Stimulated activated CD8-positive, alpha-beta memory T cell treated with anti-CD3 and anti-CD28 coated beads, Interleukin-2, amount 100 ng/mL, for 48 hours (primary cell): ENCODE measurements at regions not wholly inside any gene's neighbourhood (a gene's known extent, or its start where the extent isn't known, plus 50 kb on each side); places are given as distances from the start of the nearest gene placed in this dataset.

Source experiments
- DNase-seq, 2 donors: peaks; one replicate each; pipeline ENCODE4 v3.0.0-alpha.2; 2020; ENCODE audit warnings: low read depth in 2 of 2

DNA sequence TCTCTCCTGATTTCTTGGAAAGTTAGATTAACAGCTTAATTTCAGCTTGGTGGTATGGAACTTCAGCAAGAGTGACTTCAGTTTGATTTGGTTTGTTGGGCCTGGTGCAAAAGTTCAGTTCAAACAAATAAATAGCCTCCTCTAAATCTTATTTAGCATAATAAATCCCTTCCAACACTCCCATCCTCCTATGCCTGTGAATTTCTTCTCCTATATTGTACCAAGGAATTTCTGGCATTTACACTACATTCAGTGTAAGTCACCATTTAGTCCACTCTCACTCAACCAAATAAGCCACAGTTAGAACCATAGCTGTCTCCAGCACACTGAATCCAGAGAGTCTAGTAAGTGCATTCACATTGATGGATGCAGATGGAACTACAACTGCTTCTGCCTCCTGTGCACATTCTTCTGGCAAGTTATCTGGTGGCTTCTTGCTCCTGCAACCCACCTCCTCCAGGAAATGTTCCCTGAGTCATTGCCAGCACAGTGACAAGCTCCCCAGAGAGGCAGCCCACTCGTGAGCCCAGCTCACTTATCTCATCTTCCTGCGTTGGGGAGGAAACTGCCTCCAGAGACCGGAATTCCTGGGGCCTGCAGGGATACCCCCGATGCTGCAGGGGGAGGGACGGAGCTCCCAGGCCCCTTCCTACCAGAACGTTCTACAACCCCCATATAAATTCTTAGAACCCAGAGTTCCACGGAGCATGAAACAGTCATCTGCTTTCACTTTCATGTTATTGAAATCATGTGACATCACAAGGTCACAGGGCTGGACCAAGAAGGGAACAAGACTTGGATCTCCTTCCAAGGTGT, 318.3 kb downstream of the PHKB start:
- peak in 1 of 2 donors; percentile 11 for DNase-seq

DNA sequence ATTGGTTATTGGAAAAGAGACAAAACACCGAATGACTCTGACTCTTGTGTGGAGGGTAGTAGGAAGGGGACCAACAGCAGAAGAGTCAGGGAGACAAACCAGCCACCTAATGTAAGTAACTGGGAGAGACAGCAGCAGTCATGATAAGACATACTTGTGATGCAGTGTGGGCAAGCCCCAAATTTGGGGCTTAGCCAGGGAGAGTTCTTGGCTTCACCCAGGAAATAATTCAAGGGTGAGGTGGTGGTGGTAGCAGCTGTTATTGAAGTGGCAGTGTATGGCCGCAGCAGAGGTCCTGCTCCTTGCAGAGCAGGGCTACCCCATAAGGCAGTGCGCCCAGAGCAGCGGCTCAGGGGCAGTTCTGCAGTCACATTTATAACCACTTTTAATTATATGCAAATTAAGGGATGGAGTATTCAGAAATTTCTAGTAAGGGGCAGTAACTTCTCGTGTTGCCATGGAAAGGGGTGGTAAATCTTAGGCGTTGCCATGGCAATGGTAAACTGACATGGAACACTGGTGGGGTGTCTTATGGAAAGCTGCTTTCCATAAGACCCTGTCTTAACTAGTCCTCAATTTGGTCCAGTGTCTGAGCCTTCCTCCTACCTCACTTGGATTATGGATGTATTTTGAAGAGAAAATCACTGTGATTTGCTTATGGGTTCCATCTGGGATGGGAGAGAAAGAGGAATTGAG, 317.1 kb downstream of the PHKB start:
- DNase-seq = no peak

DNA sequence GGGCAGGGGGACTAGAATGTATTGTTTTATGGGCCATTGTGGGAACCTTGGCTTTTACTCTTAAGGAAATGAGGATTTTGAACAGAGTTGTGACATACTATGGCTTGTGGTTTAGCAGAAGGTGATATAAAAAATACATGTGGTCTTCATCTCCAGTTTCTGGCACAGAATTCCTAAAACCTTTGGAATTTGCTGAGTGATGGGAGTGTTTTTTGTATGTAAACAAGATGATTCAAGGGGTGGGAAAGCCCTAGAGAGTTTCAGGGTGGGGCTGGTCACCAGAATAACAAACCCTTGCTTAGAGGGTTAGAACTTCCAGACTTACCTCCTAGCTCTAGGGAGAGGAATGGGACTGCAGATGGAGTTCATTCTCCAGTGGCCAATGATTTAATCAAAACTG, 316.1 kb downstream of the PHKB start:
- DNase-seq = no peak

DNA sequence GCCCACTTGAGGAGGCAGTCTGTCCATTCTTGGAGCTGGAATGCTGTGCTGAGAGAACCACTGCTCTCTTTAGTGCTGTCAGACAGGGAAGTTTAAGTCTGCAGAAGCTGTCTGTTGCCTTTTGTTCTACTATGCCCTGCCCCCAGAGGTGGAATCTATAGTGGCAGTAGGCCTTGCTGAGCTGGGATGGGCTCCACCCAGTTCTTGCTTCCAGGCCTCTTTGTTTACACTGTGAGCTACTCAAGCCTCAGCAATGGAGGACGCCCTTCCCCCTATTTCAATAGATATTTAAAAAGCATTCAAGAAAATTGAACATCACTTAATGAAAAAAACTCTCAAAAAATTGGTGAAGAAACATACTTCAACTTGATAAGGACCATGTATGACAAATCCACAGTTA, 313.5 kb downstream of the PHKB start:
- DNase-seq = no peak

DNA sequence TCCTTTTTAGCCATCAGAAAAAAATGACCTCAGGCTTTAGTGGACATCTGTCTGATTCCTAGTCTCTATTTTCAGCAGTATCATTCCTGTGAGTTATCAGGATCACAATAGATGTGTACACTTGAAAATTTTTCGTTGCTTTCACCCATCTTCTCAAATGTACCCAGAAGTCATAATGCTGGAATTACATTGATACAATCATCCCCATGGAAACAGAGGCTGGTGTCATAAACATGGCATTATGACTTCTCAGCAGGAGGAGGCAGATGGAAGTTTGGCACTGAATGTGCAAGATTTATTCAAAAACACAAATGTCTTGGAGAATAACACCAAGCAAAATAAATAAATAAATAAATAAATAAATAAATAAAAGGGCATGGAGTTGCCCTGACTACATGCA, 292.5 kb downstream of the PHKB start:
- DNase-seq = no peak
